Right lobe of liver (tissue), 6 donors: ENCODE measurements at regions not wholly inside any gene's neighbourhood (a gene's known extent, or its start where the extent isn't known, plus 50 kb on each side); places are given as distances from the start of the nearest gene placed in this dataset.
A peak's percentile ranks its signal among the peaks of the same experiment; 100 is the strongest.

Source experiments
- ATAC-seq, 4 donors: fragments of 200-7000 bp; cut with Tn5 transposase; one replicate each; pipeline ENCODE4 v1.9.1; 2020; ENCODE audit warnings: mild to moderate bottlenecking in 4 of 4, moderate library complexity in 4 of 4
- DNase-seq, 3 donors: peaks; one replicate each; pipeline ENCODE4 v3.0.0-alpha.2; 2020
- H3K27ac ChIP-seq, 3 donors: fragments of 200-600 bp; one replicate each; pipeline ENCODE4 v1.8.0; 2022
- H3K27me3 ChIP-seq, 2 donors: fragments of 200-600 bp; one replicate each; pipeline ENCODE4 v1.8.0; 2022
- H3K36me3 ChIP-seq, 4 donors: fragments of 200-600 bp; sonication (generic) in 1 of 4; one replicate each; pipeline versions ENCODE4 v1.5.1 to v1.8.0; 2017 to 2022; ENCODE audit warnings: control low read depth in 1 of 4
- H3K4me1 ChIP-seq, 4 donors: fragments of 200-600 bp; sonication (generic) in 1 of 4; one replicate each; pipeline versions ENCODE4 v1.5.1 to v1.8.0; 2017 to 2022; ENCODE audit warnings: control low read depth in 1 of 4
- H3K4me3 ChIP-seq, 3 donors: fragments of 200-600 bp; one replicate each; pipeline ENCODE4 v1.8.0; 2022
- H3K9me3 ChIP-seq, 4 donors: fragments of 200-600 bp; sonication (generic) in 1 of 4; one replicate each; pipeline versions ENCODE4 v1.5.1 to v1.8.0; 2017 to 2022; ENCODE audit warnings: control low read depth in 1 of 4
- CTCF ChIP-seq, 4 donors: fragments of 200-600 bp in 3 of 4; fragments of 450-650 bp in 1 of 4; IDR thresholded peaks; one replicate each; pipeline versions ENCODE4 v1.5.1 to v1.8.0; 2016 to 2022; ENCODE audit warnings: antibody characterized with exemption in 4 of 4, mild to moderate bottlenecking in 2 of 4
- POLR2A ChIP-seq: fragments of 450-650 bp; IDR thresholded peaks from one replicate; pipeline ENCODE4 v1.6.1; 2017; ENCODE audit warnings: antibody characterized with exemption, mild to moderate bottlenecking
- WGBS: methylation state at CpG from one replicate; pipeline ENCODE4 v1.1.6; 2018; ENCODE audit warnings: low coverage, low lambda C conversion rate; ENCODE audit not compliant: insufficient coverage; ENCODE audit errors: missing lambda C conversion rate; 5-methylcytosine and 5-hydroxymethylcytosine counted together
- intact Hi-C, 2 donors: fragments of 100-400 bp; cut with DNase I; formaldehyde crosslinking; loops; one replicate each; pipeline versions ENCODE4 v1.11.2 to v1.14.1; 2022
- donor health status: DM: no; HTN: yes; CAD: no.
- donor health status: DM: no; HTN: no; CAD: no.
- donor health status: DM: no; HTN: no; CAD: no.
- donor health status: DM: no; HTN: yes; CAD: no.
- donor health status: DM: no; HTN: yes; CAD: no.

DNA sequence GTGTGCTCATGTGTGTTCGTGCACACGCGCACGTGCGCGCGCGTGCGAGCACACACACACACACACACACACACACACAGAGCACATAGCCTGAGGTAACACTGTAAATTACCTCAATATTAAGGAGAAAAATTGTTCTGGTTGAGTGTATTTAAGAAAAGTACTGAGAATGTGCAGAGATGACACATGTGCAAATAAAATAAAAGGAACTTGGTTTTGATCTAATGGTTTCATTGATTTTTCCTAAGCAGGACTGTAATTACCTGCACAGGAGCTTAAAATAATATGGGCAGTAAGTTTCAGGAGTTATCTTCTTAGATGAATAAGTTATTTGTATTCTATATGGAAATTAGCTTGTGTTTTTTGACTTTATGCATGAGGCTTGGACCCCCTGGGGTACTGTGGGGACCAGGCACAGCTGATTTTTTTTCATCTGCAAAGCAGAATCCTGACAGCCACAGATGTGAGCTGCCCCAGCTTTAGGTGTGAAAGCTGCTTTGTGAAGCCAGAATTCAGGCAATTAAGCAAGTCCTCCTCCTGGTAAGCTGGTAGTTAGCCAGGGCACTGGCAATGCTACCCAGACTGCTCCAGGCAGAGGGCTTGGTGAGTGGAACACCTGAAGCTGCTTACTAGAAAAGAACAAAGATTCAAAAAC, 1040.6 kb upstream of the CITED2 start:
- TF ChIP-seq CTCF (IDR thresholded peaks at IDR 0.05) = no peak
- TF ChIP-seq POLR2A = no peak
- no peak overlapping the region for H3K27ac ChIP-seq
- H3K4me3 ChIP-seq = no peak overlapping the region
- peak in 1 of 4 donors; percentile 33 for ATAC-seq
- intact Hi-C loops = no loop called here
- no peaks in the 10 kb centered on the region for H3K9me3 ChIP-seq
- DNase-seq = no peak
- 92% methylated on average over 9 of the region's 9 CpGs for WGBS
- H3K36me3 ChIP-seq = no peaks in the 10 kb centered on the region
- H3K27me3 ChIP-seq = no peaks in the 10 kb centered on the region
- no peaks in the 10 kb centered on the region for H3K4me1 ChIP-seq

DNA sequence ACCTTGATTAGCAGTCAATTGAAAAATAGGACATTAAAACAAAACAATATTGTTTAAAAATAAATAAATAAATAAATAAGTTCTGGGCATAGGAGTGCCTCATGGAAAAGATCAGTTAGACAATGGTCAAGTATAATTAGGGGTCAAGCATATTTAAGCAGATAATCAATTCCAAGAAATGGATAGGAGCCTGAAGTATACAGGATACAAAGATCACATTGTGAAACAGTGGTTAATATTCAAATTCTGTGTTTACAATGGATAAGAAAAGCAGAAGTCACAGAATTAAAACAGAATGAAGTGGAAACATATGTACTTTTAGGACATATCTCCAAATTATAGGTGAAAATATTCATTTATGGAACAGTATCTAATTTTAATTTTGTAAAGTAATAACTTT, 1028.6 kb upstream of the CITED2 start:
- peaks cover 0 to 7% (median 0%) of the 10 kb centered on the region in 4 donors for H3K9me3 ChIP-seq
- peaks cover 0 to 13% (median 4%) of the 10 kb centered on the region in 4 donors for H3K4me1 ChIP-seq
- H3K27me3 ChIP-seq = no peaks in the 10 kb centered on the region
- H3K27ac ChIP-seq = no peak overlapping the region
- TF ChIP-seq POLR2A (no peak), CTCF (IDR thresholded peaks at IDR 0.05) (no peak)
- peak in 3 of 4 donors; percentile 38 to 81 (median 71) for ATAC-seq
- no peak for DNase-seq
- H3K36me3 ChIP-seq = no peaks in the 10 kb centered on the region
- intact Hi-C loops = no loop called here
- no peak overlapping the region for H3K4me3 ChIP-seq

DNA sequence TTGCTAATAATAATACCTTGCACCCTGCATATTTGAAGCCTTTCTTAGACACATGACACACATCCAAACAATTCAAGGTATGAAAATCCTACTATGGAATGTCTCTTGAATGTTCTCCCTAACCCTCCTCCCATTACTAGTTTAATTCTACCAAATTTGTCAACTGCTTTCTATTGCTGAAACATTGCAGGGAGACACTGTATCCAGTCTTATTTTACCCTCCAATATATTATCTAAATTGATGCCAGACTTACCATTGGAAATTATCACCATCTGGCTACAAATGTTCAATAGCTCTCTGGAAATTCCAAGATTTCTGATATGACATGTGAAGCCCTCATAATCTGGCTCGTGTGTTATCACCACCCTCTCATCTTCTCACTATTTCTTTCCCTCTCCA, 1027.3 kb upstream of the CITED2 start:
- H3K27me3 ChIP-seq = no peaks in the 10 kb centered on the region
- DNase-seq (no peak), ATAC-seq (no peak)
- intact Hi-C loops = no loop called here
- no peak overlapping the region for H3K27ac ChIP-seq
- H3K9me3 ChIP-seq = peaks cover 0 to 6% (median 0%) of the 10 kb centered on the region in 4 donors
- H3K36me3 ChIP-seq = no peaks in the 10 kb centered on the region
- 69% methylated on average over 1 of the region's 1 CpG for WGBS
- TF ChIP-seq CTCF (IDR thresholded peaks at IDR 0.05) (no peak), POLR2A (no peak)
- H3K4me1 ChIP-seq = peaks cover 0 to 13% (median 4%) of the 10 kb centered on the region in 4 donors
- H3K4me3 ChIP-seq = no peak overlapping the region

GRCh38 chr6:140398076-140398475, 1023.6 kb upstream of the CITED2 start:
- Histone ChIP-seq H3K27me3 (no peaks in the 10 kb centered on the region), H3K27ac (no peak overlapping the region), H3K4me3 (no peak overlapping the region), H3K9me3 (no peaks in the 10 kb centered on the region), H3K36me3 (no peaks in the 10 kb centered on the region), H3K4me1 (peaks cover 0 to 7% (median 2%) of the 10 kb centered on the region in 4 donors)
- ATAC-seq (no peak), DNase-seq (no peak)
- no peak for TF ChIP-seq POLR2A
- no peak for TF ChIP-seq CTCF (IDR thresholded peaks at IDR 0.05)
- intact Hi-C loops = no loop called here

DNA sequence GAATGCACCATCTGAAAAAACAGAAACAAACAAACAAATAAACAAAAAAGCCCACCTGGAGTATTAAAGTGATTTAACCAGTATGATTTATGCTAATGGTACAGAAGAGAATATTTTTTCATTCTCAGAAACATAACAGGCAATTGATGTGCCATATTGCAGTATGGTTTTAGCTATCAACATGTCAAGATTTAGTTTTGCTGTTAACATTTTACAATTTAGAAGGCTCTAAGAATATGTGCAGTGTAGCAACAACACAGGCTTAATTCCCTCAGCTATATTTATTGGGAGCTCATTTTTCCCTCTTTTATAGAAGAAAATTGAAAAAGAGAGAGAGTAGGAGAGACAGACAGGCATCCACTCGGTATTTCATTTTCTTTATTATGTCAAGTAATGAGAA, 1022.7 kb upstream of the CITED2 start:
- Histone ChIP-seq H3K4me3 (no peak overlapping the region), H3K36me3 (no peaks in the 10 kb centered on the region), H3K27ac (no peak overlapping the region), H3K9me3 (no peaks in the 10 kb centered on the region), H3K27me3 (no peaks in the 10 kb centered on the region), H3K4me1 (no peaks in the 10 kb centered on the region)
- WGBS = 90% methylated on average over 1 of the region's 1 CpG
- DNase-seq (no peak), ATAC-seq (no peak)
- intact Hi-C loops = no loop called here
- no peak for TF ChIP-seq CTCF (IDR thresholded peaks at IDR 0.05)
- no peak for TF ChIP-seq POLR2A
